IMR-90 (cell line): ENCODE measurements at regions not wholly inside any gene's neighbourhood (a gene's known extent, or its start where the extent isn't known, plus 50 kb on each side); places are given as distances from the start of the nearest gene placed in this dataset.

Experiments
- ATAC-seq: fragments of 200-7000 bp; cut with Tn5 transposase; 2 replicates; pipeline ENCODE4 v1.9.1; 2020; ENCODE audit warnings: low read depth, mild to moderate bottlenecking, moderate library complexity
- BruUV-seq: library from RNA; stranded (reverse); fragments of 400-500 nt; replicated peaks from 2 replicates; lab custom pipeline; 2021; lab: Mats Ljungman, UMichigan
- CTCF ChIA-PET: fragments of 300-600 bp; formaldehyde crosslinking; extraction: SDS; loops from one replicate; lab custom pipeline; 2021; ENCODE audit warnings: antibody characterized with exemption; lab: Yijun Ruan, JAX
- POLR2A ChIA-PET: fragments of 300-600 bp; sonication (Branson Sonifier 250); formaldehyde crosslinking; loops from one replicate; lab custom pipeline; 2022; ENCODE audit warnings: antibody characterized with exemption; ENCODE audit not compliant: unreplicated experiment; lab: Charles Lee
- DNase-seq: peaks from one replicate; pipeline ENCODE4 v3.0.0; 2013
- H2AFZ ChIP-seq: replicated peaks from 2 replicates; pipeline ENCODE3; 2013; ENCODE audit warnings: low read length, mild to moderate bottlenecking; ENCODE audit not compliant: poor library complexity
- H2AK5ac ChIP-seq: 2 replicates; pipeline ENCODE4 v1.6.1; 2013; ENCODE audit warnings: low read depth, low read length, inconsistent platforms
- H2AK9ac ChIP-seq: replicated peaks from 2 replicates; pipeline ENCODE3; 2013; ENCODE audit warnings: mild to moderate bottlenecking, low read depth, low read length, moderate library complexity; ENCODE audit not compliant: poor library complexity
- H2BK120ac ChIP-seq: 2 replicates; pipeline ENCODE4 v1.6.1; 2013; ENCODE audit warnings: low read depth, low read length, inconsistent platforms
- H2BK15ac ChIP-seq: 3 replicates; pipeline ENCODE4 v1.6.1; 2013; ENCODE audit warnings: low read depth, low read length, inconsistent platforms
- H2BK20ac ChIP-seq: 2 replicates; pipeline ENCODE4 v1.6.1; 2013; ENCODE audit warnings: low read depth, mild to moderate bottlenecking, inconsistent platforms, low read length, moderate library complexity
- H2BK5ac ChIP-seq: 2 replicates; pipeline ENCODE4 v1.6.1; 2013; ENCODE audit warnings: mild to moderate bottlenecking, low read depth, low read length, inconsistent platforms; ENCODE audit not compliant: poor library complexity, severe bottlenecking
- H3K14ac ChIP-seq: replicated peaks from 2 replicates; pipeline ENCODE4 v1.6.1; 2013; ENCODE audit warnings: low read depth, low read length, inconsistent platforms
- H3K18ac ChIP-seq: 2 replicates; pipeline ENCODE4 v1.6.1; 2013; ENCODE audit warnings: low read depth, low read length, control low read depth
- H3K23ac ChIP-seq: 2 replicates; pipeline ENCODE4 v1.6.1; 2013; ENCODE audit warnings: low read depth, low read length, inconsistent platforms
- H3K27ac ChIP-seq: 2 replicates; pipeline ENCODE4 v1.5.1; 2013; ENCODE audit warnings: mild to moderate bottlenecking, control low read depth, low read length; ENCODE audit not compliant: insufficient read depth
- H3K27me3 ChIP-seq: 2 replicates; pipeline ENCODE4 v1.6.1; 2013; ENCODE audit warnings: low read length; ENCODE audit not compliant: control insufficient read depth, insufficient read depth
- H3K36me3 ChIP-seq: 2 replicates; pipeline ENCODE4 v1.6.1; 2013; ENCODE audit warnings: low read length, mixed read lengths; ENCODE audit not compliant: control insufficient read depth, insufficient read depth
- H3K4ac ChIP-seq: 2 replicates; pipeline ENCODE4 v1.6.1; 2013; ENCODE audit warnings: low read depth, low read length, inconsistent platforms
- H3K4me1 ChIP-seq: 2 replicates; pipeline ENCODE4 v1.6.1; 2013; ENCODE audit warnings: low read length, mixed read lengths; ENCODE audit not compliant: control insufficient read depth, insufficient read depth
- H3K4me2 ChIP-seq: 2 replicates; pipeline ENCODE4 v1.6.1; 2013; ENCODE audit warnings: low read depth, mild to moderate bottlenecking, control low read depth, low read length, moderate library complexity
- H3K4me3 ChIP-seq: 2 replicates; pipeline ENCODE4 v1.5.1; 2013; ENCODE audit warnings: low read depth, mild to moderate bottlenecking, control low read depth, low read length, moderate library complexity; ENCODE audit not compliant: insufficient read depth
- H3K56ac ChIP-seq: 2 replicates; pipeline ENCODE4 v1.6.1; 2013; ENCODE audit warnings: low read length, inconsistent platforms; ENCODE audit not compliant: insufficient read depth; ENCODE audit errors: extremely low read depth
- H3K79me1 ChIP-seq, 2 experiments: 2 replicates each; pipeline ENCODE4 v1.6.1; 2013; ENCODE audit warnings: low read length in 2 of 2, inconsistent platforms in 1 of 2, low read depth in 1 of 2
- H3K9ac ChIP-seq: 2 replicates; pipeline ENCODE4 v1.6.1; 2013; ENCODE audit warnings: low read depth, low read length, control low read depth
- H3K9me1 ChIP-seq: 2 replicates; pipeline ENCODE4 v1.6.1; 2013; ENCODE audit warnings: low read length, inconsistent platforms; ENCODE audit not compliant: insufficient read depth
- H3K9me3 ChIP-seq: 2 replicates; pipeline ENCODE4 v1.6.1; 2013; ENCODE audit warnings: low read length; ENCODE audit not compliant: control insufficient read depth, insufficient read depth
- H4K20me1 ChIP-seq: 2 replicates; pipeline ENCODE4 v1.6.1; 2013; ENCODE audit warnings: low read length, inconsistent platforms; ENCODE audit not compliant: insufficient read depth
- H4K5ac ChIP-seq: 2 replicates; pipeline ENCODE4 v1.6.1; 2013; ENCODE audit warnings: mild to moderate bottlenecking, low read depth, low read length, control low read depth
- H4K8ac ChIP-seq, 2 experiments: 2 replicates each; pipeline ENCODE4 v1.6.1; 2013; ENCODE audit warnings: low read depth in 2 of 2, low read length in 2 of 2, control low read depth in 1 of 2, inconsistent platforms in 1 of 2
- H4K91ac ChIP-seq: 2 replicates; pipeline ENCODE4 v1.6.1; 2013; ENCODE audit warnings: low read depth, low read length, inconsistent platforms; ENCODE audit not compliant: insufficient read depth
- CTCF ChIP-seq: conservative IDR thresholded peaks from 2 replicates; pipeline ENCODE4 v1.5.1; 2012; ENCODE audit warnings: mild to moderate bottlenecking, low read depth, low read length, improper control_type of control experiment
- MAZ ChIP-seq: IDR thresholded peaks from 2 replicates; pipeline ENCODE4 v1.6.1; 2012; ENCODE audit warnings: low read depth, mild to moderate bottlenecking, low read length, improper control_type of control experiment, moderate library complexity, borderline replicate concordance
- POLR2A ChIP-seq: IDR thresholded peaks from 2 replicates; pipeline ENCODE4 v1.6.1; 2012; ENCODE audit warnings: mild to moderate bottlenecking, low read depth, low read length
- RFX5 ChIP-seq: IDR thresholded peaks from 2 replicates; pipeline ENCODE4 v1.8.0; 2012; ENCODE audit warnings: low read depth, mild to moderate bottlenecking, low read length, moderate library complexity
- USF2 ChIP-seq: fragments of 150-350 bp; IDR thresholded peaks from 2 replicates; pipeline ENCODE4 v1.6.1; 2017; ENCODE audit warnings: mild to moderate bottlenecking, antibody characterized with exemption, low read length, low read depth
- WGBS, 2 experiments: methylation state at CpG; one replicate each; pipeline versions ENCODE4 v1.1.5 to v1.1.7; 2013; ENCODE audit warnings: missing lambda C conversion rate in 2 of 2; ENCODE audit not compliant: insufficient read length in 1 of 2; ENCODE audit errors: extremely low coverage in 2 of 2; 5-methylcytosine and 5-hydroxymethylcytosine counted together
- dilution Hi-C: fragments of 300-500 bp; cut with HindIII; formaldehyde crosslinking; loops from one replicate; pipeline ENCODE4 v1.14.3; 2018; ENCODE audit warnings: low sequenced_read_pairs; ENCODE audit not compliant: unreplicated experiment
- in situ Hi-C: fragments of 300-500 bp; cut with MboI; formaldehyde crosslinking; loops from 3 replicates; pipeline ENCODE4 v1.14.3; 2019; ENCODE audit warnings: low sequenced_read_pairs, inconsistent platforms, mixed read lengths
- intact Hi-C: fragments of 100-400 bp; cut with micrococcal nuclease; formaldehyde crosslinking; loops from 2 replicates; pipeline ENCODE4 v1.10.0; 2022

- CTCF ChIA-PET = no interaction called here
- H3K23ac ChIP-seq = no peak overlapping the region
- dilution Hi-C loops = no loop called here
- H3K36me3 ChIP-seq = no peaks in the 10 kb centered on the region
- peaks cover 9% of the 10 kb centered on the region for H3K27me3 ChIP-seq
- no peak for ATAC-seq
- no peak overlapping the region for H3K27ac ChIP-seq
- H3K56ac ChIP-seq = no peak overlapping the region
- in situ Hi-C loops = no loop called here
- H3K4me3 ChIP-seq = no peak overlapping the region
- no peaks in the 10 kb centered on the region; the same call in 1 of the 2 replicates for H3K9me3 ChIP-seq
- no peak overlapping the region for H4K91ac ChIP-seq
- H2AK5ac ChIP-seq = no peak overlapping the region
- WGBS, 2 experiments = 75% methylated on average over 5 of the region's 10 CpGs; no CpG with 5 or more reads in 1 of the 2 experiments
- H2BK15ac ChIP-seq = no peak overlapping the region
- no peak overlapping the region for H2BK5ac ChIP-seq
- no peak overlapping the region for H4K5ac ChIP-seq
- no peak overlapping the region for H2BK120ac ChIP-seq
- no peak overlapping the region for H3K14ac ChIP-seq
- H3K9me1 ChIP-seq = no peaks in the 10 kb centered on the region
- no peak overlapping the region for H3K18ac ChIP-seq
- H3K4ac ChIP-seq = no peak overlapping the region
- no peak overlapping the region for H2AFZ ChIP-seq
- H2BK20ac ChIP-seq = no peak overlapping the region
- TF ChIP-seq USF2 (no peak), POLR2A (no peak), CTCF (no peak), RFX5 (no peak), MAZ (no peak)
- POLR2A ChIA-PET = no interaction called here
- H3K9ac ChIP-seq = no peak overlapping the region
- intact Hi-C loops = no loop called here
- no peak for DNase-seq
- no peaks in the 10 kb centered on the region for H3K4me1 ChIP-seq
- H4K20me1 ChIP-seq = no peaks in the 10 kb centered on the region
- H2AK9ac ChIP-seq = no peak overlapping the region
- H3K4me2 ChIP-seq = no peak overlapping the region
- H4K8ac ChIP-seq = no peak overlapping the region
- H3K79me1 ChIP-seq = no peaks in the 10 kb centered on the region
- no TSS peak for BruUV-seq
Observed at GRCh38 chr2:236703906-236704305, 134.3 kb downstream of the ACKR3 start.
